Endothelial cell of umbilical vein (primary cell): ENCODE measurements at regions not wholly inside any gene's neighbourhood (a gene's known extent, or its start where the extent isn't known, plus 50 kb on each side); places are given as distances from the start of the nearest gene placed in this dataset.

Source experiments
- BruUV-seq: library from RNA; stranded (reverse); fragments of 400-500 nt; replicated peaks from 2 replicates; lab custom pipeline; 2021; lab: Mats Ljungman, UMichigan
- CTCF ChIA-PET: fragments of 300-600, 350-600 bp; sonication (Branson Sonifier 250); formaldehyde crosslinking; loops from one replicate; lab custom pipeline; 2021; ENCODE audit warnings: antibody characterized with exemption, inconsistent platforms; lab: Charles Lee
- POLR2A ChIA-PET: fragments of 300-600, 350-600 bp; sonication (Branson Sonifier 250); formaldehyde crosslinking; loops from one replicate; lab custom pipeline; 2021; ENCODE audit warnings: antibody characterized with exemption, inconsistent platforms; lab: Charles Lee
- DNase-seq: peaks from one replicate; pipeline ENCODE4 v3.0.0-alpha.2; 2011; ENCODE audit warnings: low read depth, low spot score
- FAIRE-seq: peaks from 2 replicates; lab custom pipeline; 2011; peaks lifted over from hg19 to GRCh38; lab: Jason Lieb, UNC
- H2AFZ ChIP-seq: 2 replicates; pipeline ENCODE4 v1.6.0; 2012; ENCODE audit warnings: low read depth, low read length, control low read depth, inconsistent platforms
- H3K27ac ChIP-seq: 2 replicates; pipeline ENCODE4 v1.5.1; 2011; ENCODE audit warnings: low read depth, mild to moderate bottlenecking, control low read depth, low read length, moderate library complexity; ENCODE audit not compliant: insufficient read depth
- H3K27me3 ChIP-seq, 2 experiments: 2 replicates each; pipeline versions ENCODE4 v1.6.0 to v1.6.1; 2011; ENCODE audit warnings: low read length in 2 of 2, mixed read lengths in 1 of 2; ENCODE audit not compliant: control insufficient read depth in 2 of 2, insufficient read depth in 2 of 2
- H3K36me3 ChIP-seq, 2 experiments: 2 replicates in 1 of 2; 3 replicates in 1 of 2; pipeline ENCODE4 v1.5.1; 2011; ENCODE audit warnings: low read length in 2 of 2, mild to moderate bottlenecking in 1 of 2, moderate library complexity in 1 of 2; ENCODE audit not compliant: control insufficient read depth in 2 of 2, insufficient read depth in 2 of 2; ENCODE audit errors: extremely low read depth in 1 of 2
- H3K4me1 ChIP-seq: 3 replicates; pipeline ENCODE4 v1.5.1; 2011; ENCODE audit warnings: mild to moderate bottlenecking, low read length; ENCODE audit not compliant: control insufficient read depth, insufficient read depth; ENCODE audit errors: extremely low read depth
- H3K4me2 ChIP-seq: 2 replicates; pipeline ENCODE4 v1.6.1; 2011; ENCODE audit warnings: low read length, control low read depth, mixed read lengths; ENCODE audit not compliant: insufficient read depth
- H3K4me3 ChIP-seq, 3 experiments: fragments of 200-600 bp in 1 of 3; sonication (generic), shearing (Covaris generic) in 1 of 3; replicated peaks in 1 of 3; 2 replicates each; pipeline ENCODE4 v1.5.1; 2011 to 2016; ENCODE audit warnings: control low read depth in 3 of 3, low read length in 3 of 3, mild to moderate bottlenecking in 2 of 3, inconsistent platforms in 1 of 3, low read depth in 1 of 3, moderate library complexity in 1 of 3; ENCODE audit not compliant: insufficient read depth in 1 of 3
- H3K79me2 ChIP-seq: 2 replicates; pipeline ENCODE4 v1.6.0; 2012; ENCODE audit warnings: low read length, inconsistent platforms; ENCODE audit not compliant: control insufficient read depth, insufficient read depth
- H3K9ac ChIP-seq: replicated peaks from 2 replicates; pipeline ENCODE3; 2011; ENCODE audit warnings: low read length, control low read depth; ENCODE audit not compliant: insufficient read depth; ENCODE audit errors: extremely low read depth
- H3K9me1 ChIP-seq: replicated peaks from 3 replicates; pipeline ENCODE4 v1.6.0; 2011; ENCODE audit warnings: mild to moderate bottlenecking, low read length; ENCODE audit not compliant: control insufficient read depth, insufficient read depth; ENCODE audit errors: extremely low read depth
- H3K9me3 ChIP-seq: replicated peaks from 2 replicates; pipeline ENCODE4 v1.5.1; 2012; ENCODE audit warnings: low read length, inconsistent platforms; ENCODE audit not compliant: control insufficient read depth, insufficient read depth
- H4K20me1 ChIP-seq: replicated peaks from 2 replicates; pipeline ENCODE3; 2011; ENCODE audit warnings: mild to moderate bottlenecking, low read length; ENCODE audit not compliant: control insufficient read depth, insufficient read depth; ENCODE audit errors: extremely low read depth
- EZH2 ChIP-seq: IDR thresholded peaks from 2 replicates; pipeline ENCODE4 v1.6.1; 2012; ENCODE audit warnings: borderline replicate concordance, low read depth, mild to moderate bottlenecking, moderate library complexity, low read length, inconsistent platforms; ENCODE audit not compliant: severe bottlenecking
- FOS ChIP-seq: IDR thresholded peaks from 2 replicates; pipeline ENCODE4 v1.6.1; 2011; ENCODE audit warnings: mild to moderate bottlenecking, low read length, moderate library complexity, borderline replicate concordance; ENCODE audit not compliant: insufficient read depth
- GATA2 ChIP-seq: IDR thresholded peaks from 2 replicates; pipeline ENCODE4 v1.7.0; 2011; ENCODE audit warnings: low read depth, mild to moderate bottlenecking, moderate library complexity, mixed read lengths, low read length; ENCODE audit not compliant: insufficient read length, insufficient read depth
- JUN ChIP-seq: IDR thresholded peaks from 2 replicates; pipeline ENCODE4 v1.6.1; 2011; ENCODE audit warnings: borderline replicate concordance, low read depth; ENCODE audit not compliant: insufficient read length, insufficient read depth
- MYC ChIP-seq: IDR thresholded peaks from one replicate; pipeline ENCODE4 v1.6.1; 2011; ENCODE audit warnings: mild to moderate bottlenecking, low read depth, low read length
- POLR2A ChIP-seq: IDR thresholded peaks from 2 replicates; pipeline ENCODE4 v1.6.1; 2012; ENCODE audit warnings: low read depth, mild to moderate bottlenecking, control low read depth, low read length
- POLR2AphosphoS5 ChIP-seq: IDR thresholded peaks from 2 replicates; pipeline ENCODE4 v1.6.1; 2012; ENCODE audit warnings: low read depth, mild to moderate bottlenecking, control low read depth, low read length, moderate library complexity; ENCODE audit not compliant: insufficient read depth
- dilution Hi-C: fragments of 300-500 bp; cut with MboI; formaldehyde crosslinking; loops from one replicate; pipeline ENCODE4 v1.15.0; 2019; ENCODE audit warnings: low sequenced_read_pairs; ENCODE audit not compliant: extremely low pct_ligation_motif_present
- intact Hi-C: fragments of 100-400 bp; cut with micrococcal nuclease; formaldehyde crosslinking; loops from one replicate; pipeline ENCODE4 v1.10.0; 2022
- TF ChIP-seq, protein P1 (sequence below): IDR thresholded peaks from 2 replicates; pipeline ENCODE4 v1.6.1; 2011; ENCODE audit not compliant: insufficient read depth, insufficient read length
- TF ChIP-seq, protein P2 (sequence below), 2 donors: IDR thresholded peaks; 1 replicate in 1 of 2; 2 replicates in 1 of 2; pipeline ENCODE4 v1.5.1; 2011; ENCODE audit warnings: low read length in 2 of 2, mild to moderate bottlenecking in 2 of 2, moderate library complexity in 2 of 2, control low read depth in 1 of 2, inconsistent platforms in 1 of 2, low read depth in 1 of 2; ENCODE audit not compliant: insufficient read depth in 1 of 2; ENCODE audit errors: extremely low read depth in 1 of 2

DNA sequence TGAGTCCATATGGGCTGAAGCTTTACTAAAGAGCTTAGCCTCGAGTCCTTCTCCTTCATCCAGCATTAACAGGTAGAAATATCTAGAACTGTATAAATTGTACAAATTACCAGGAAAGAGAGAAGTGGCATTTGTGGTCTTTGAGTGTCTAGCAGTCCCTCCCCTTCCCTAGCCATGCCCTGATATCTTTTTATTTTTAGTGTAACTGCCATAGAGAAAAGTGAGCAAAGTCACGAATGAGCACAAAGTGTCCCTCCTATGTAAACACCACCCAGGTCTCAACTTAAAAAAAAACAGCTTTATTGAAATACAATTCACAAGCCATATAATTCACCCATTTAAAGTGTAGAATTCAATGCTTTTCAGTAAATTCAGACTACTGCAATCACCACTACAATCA, 339.0 kb upstream of the ZMIZ1 start:
- H3K36me3 ChIP-seq = no peaks in the 10 kb centered on the region
- ChIA-PET CTCF (no interaction called here), POLR2A (no interaction called here)
- BruUV-seq = no TSS peak
- dilution Hi-C loops = no loop called here
- H3K4me1 ChIP-seq = no peaks in the 10 kb centered on the region
- no peaks in the 10 kb centered on the region for H3K79me2 ChIP-seq
- FAIRE-seq (no peak), DNase-seq (no peak)
- H4K20me1 ChIP-seq = no peaks in the 10 kb centered on the region
- no peak overlapping the region for H2AFZ ChIP-seq
- H3K4me2 ChIP-seq = no peak overlapping the region
- intact Hi-C loops = no loop called here
- H3K27ac ChIP-seq = no peak overlapping the region
- no peak overlapping the region for H3K9ac ChIP-seq
- no peaks in the 10 kb centered on the region for H3K9me1 ChIP-seq
- TF ChIP-seq JUN = no peak
- TF ChIP-seq POLR2AphosphoS5 = no peak
- TF ChIP-seq, protein P1, sequence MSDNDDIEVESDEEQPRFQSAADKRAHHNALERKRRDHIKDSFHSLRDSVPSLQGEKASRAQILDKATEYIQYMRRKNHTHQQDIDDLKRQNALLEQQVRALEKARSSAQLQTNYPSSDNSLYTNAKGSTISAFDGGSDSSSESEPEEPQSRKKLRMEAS = no peak
- no peak for TF ChIP-seq EZH2
- no peak for TF ChIP-seq POLR2A
- no peak for TF ChIP-seq MYC
- TF ChIP-seq, protein P2, sequence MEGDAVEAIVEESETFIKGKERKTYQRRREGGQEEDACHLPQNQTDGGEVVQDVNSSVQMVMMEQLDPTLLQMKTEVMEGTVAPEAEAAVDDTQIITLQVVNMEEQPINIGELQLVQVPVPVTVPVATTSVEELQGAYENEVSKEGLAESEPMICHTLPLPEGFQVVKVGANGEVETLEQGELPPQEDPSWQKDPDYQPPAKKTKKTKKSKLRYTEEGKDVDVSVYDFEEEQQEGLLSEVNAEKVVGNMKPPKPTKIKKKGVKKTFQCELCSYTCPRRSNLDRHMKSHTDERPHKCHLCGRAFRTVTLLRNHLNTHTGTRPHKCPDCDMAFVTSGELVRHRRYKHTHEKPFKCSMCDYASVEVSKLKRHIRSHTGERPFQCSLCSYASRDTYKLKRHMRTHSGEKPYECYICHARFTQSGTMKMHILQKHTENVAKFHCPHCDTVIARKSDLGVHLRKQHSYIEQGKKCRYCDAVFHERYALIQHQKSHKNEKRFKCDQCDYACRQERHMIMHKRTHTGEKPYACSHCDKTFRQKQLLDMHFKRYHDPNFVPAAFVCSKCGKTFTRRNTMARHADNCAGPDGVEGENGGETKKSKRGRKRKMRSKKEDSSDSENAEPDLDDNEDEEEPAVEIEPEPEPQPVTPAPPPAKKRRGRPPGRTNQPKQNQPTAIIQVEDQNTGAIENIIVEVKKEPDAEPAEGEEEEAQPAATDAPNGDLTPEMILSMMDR (IDR thresholded peaks at IDR 0.05; ENCODE audit: extremely low read depth in 1 of 2, insufficient read depth in 1 of 2, low read depth in 1 of 2, low read length in 2 of 2) = no peak
- no peak for TF ChIP-seq FOS
- no peak for TF ChIP-seq GATA2
- peaks cover 20 to 23% of the 10 kb centered on the region in 2 experiments for H3K27me3 ChIP-seq
- H3K9me3 ChIP-seq = no peaks in the 10 kb centered on the region
- no peak overlapping the region for H3K4me3 ChIP-seq
